Kidney epithelial cell (primary cell): ENCODE measurements at regions not wholly inside any gene's neighbourhood (a gene's known extent, or its start where the extent isn't known, plus 50 kb on each side); places are given as distances from the start of the nearest gene placed in this dataset.
"Not testable (repeated sequence)": the region's sequence is repeated elsewhere in the genome, so short reads cannot be mapped to it uniquely, and the experiment has no call there.

Experiments
- DNase-seq: peaks from one replicate; pipeline ENCODE4 v3.0.0-alpha.2; 2010; ENCODE audit warnings: low read depth
- H3K27me3 ChIP-seq: 2 replicates; pipeline ENCODE4 v1.6.0; 2011; ENCODE audit warnings: low read length; ENCODE audit not compliant: control insufficient read depth, insufficient read depth
- H3K36me3 ChIP-seq: 2 replicates; pipeline ENCODE4 v1.5.1; 2011; ENCODE audit warnings: low read length; ENCODE audit not compliant: control insufficient read depth, insufficient read depth
- H3K4me3 ChIP-seq: 2 replicates; pipeline ENCODE4 v1.5.1; 2011; ENCODE audit warnings: low read depth, mild to moderate bottlenecking, control low read depth, low read length
- TF ChIP-seq, protein P1 (sequence below): IDR thresholded peaks from 2 replicates; pipeline ENCODE4 v1.5.1; 2011; ENCODE audit warnings: mild to moderate bottlenecking, moderate library complexity, low read length, control low read depth, inconsistent platforms; ENCODE audit not compliant: insufficient read depth, poor library complexity, severe bottlenecking

DNA sequence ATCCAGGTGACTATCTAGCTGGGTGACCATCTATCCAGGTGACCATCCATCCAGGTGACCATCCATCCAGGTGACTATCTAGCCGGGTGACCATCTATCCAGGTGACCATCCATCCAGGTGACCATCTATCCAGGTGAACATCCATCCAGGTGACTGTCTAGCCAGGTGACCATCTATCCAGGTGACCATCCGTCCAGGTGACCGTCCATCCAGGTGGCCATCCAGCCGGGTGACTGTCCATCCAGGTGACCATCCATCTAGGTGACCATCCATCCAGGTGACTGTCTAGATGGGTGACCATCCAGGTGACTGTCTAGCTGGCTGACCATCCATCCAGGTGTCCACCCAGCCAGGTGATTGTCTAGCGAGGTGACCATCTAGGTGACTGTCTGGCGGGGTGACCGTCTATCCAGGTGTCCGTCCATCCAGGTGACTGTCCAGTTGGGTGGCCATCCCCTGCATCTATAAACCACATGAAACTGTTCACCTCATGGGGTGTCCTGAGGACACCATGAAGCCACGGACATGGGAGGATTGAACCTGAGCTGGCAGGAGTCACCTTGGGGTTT lies 305.3 kb downstream of the NDUFA10 start:
- Histone ChIP-seq H3K4me3 (no peak overlapping the region), H3K27me3 (no peaks in the 10 kb centered on the region), H3K36me3 (no peaks in the 10 kb centered on the region)
- no peak for DNase-seq
- TF ChIP-seq, protein P1, sequence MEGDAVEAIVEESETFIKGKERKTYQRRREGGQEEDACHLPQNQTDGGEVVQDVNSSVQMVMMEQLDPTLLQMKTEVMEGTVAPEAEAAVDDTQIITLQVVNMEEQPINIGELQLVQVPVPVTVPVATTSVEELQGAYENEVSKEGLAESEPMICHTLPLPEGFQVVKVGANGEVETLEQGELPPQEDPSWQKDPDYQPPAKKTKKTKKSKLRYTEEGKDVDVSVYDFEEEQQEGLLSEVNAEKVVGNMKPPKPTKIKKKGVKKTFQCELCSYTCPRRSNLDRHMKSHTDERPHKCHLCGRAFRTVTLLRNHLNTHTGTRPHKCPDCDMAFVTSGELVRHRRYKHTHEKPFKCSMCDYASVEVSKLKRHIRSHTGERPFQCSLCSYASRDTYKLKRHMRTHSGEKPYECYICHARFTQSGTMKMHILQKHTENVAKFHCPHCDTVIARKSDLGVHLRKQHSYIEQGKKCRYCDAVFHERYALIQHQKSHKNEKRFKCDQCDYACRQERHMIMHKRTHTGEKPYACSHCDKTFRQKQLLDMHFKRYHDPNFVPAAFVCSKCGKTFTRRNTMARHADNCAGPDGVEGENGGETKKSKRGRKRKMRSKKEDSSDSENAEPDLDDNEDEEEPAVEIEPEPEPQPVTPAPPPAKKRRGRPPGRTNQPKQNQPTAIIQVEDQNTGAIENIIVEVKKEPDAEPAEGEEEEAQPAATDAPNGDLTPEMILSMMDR, result no peak

DNA sequence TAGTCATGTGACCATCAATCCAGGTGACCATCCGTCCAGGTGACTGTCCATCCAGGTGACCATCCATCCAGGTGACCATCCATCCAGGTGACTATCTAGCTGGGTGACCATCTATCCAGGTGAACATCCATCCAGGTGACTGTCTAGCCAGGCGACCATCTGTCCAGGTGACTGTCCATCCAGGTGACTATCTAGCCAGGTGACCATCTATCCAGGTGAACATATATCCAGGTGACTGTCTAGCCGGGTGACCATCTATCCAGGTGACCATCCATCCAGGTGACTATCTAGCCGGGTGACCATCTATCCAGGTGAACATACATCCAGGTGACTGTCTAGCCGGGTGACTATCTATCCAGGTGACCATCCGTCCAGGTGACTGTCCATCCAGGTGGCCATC lies 306.2 kb downstream of the NDUFA10 start:
- not testable (repeated sequence) for H3K4me3 ChIP-seq, H3K36me3 ChIP-seq, DNase-seq, H3K27me3 ChIP-seq

DNA sequence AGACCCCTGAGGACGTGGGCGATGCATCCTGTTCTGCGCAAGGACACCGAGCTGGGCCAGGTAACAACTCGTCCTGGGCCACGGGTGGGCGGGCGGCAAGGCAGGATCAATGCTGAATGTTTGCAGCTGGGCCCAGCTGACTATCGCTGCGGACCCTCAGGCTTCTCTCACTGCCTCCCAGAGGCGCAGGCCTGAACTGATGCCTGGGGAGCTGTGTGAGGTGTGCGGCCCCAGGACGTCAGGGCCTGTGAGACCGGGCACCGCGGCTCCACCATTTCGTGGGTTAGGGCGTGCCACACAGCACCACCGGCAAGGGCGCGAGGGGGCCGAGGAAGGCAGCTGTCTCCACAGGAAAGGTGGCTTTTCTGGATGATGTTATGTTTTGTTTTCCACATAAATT lies 307.4 kb downstream of the NDUFA10 start:
- no peak overlapping the region for H3K4me3 ChIP-seq
- H3K36me3 ChIP-seq, result no peaks in the 10 kb centered on the region
- DNase-seq, result no peak
- H3K27me3 ChIP-seq, result no peaks in the 10 kb centered on the region
- TF ChIP-seq, protein P1, result no peak

DNA sequence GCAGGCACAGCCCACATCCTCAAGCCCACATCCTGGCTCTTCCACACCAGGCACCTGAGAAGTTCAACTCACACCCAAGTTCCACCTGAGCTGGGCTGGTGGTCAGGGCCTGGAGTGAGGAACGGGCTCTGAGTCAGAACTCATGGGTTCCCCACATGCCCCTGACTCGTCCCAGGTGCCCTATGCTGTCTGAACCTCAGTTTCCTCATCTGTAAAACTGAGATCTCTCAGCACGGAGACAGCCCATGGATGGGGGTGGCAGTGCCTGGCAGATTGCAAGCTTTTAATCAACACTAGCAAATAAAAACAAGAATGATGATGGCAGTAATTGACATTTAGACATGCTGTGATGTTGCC lies 307.8 kb downstream of the NDUFA10 start:
- H3K4me3 ChIP-seq, result no peak overlapping the region
- H3K36me3 ChIP-seq, result no peaks in the 10 kb centered on the region
- no peak for DNase-seq
- no peaks in the 10 kb centered on the region for H3K27me3 ChIP-seq
- TF ChIP-seq, protein P1, result no peak

DNA sequence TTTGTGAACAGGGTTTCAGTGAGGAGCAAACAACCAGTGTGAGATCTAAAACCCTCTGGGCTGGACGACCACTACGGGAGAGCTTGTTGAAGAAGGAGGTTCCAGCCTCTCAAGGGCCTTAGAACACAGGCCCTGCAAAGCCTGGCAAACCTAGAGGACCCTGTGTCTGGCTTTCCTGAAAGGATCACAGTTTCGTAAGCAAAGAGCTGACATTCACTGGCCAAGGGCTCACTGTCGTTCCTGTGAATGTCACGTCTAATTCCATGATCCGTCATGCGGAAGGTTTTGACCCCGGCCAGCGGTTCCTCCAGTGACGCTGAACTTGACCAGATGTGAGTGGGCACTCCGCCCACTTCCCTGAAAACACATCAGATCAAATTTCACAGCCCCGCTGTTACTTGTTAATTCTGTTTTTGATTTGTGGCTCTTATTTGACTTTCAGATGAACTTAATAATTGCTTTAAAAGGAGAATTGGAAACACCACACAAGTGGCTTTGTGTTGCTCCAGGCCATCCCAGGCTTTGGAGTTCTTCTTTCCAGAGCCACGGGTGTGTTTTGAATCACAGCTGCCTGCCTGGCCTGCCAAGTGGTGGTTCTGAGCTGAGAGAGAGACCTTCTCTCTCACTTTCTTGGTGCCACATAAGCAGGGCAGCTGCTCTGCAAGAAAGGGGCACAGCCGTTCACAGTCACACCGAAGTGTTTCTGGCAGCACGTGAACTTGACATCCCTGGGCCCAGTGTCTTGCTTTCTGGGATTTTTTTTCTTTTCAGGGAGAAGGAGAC lies 308.4 kb downstream of the NDUFA10 start:
- Histone ChIP-seq H3K36me3 (no peaks in the 10 kb centered on the region), H3K27me3 (no peaks in the 10 kb centered on the region), H3K4me3 (no peak overlapping the region)
- TF ChIP-seq, protein P1, result no peak
- no peak for DNase-seq

DNA sequence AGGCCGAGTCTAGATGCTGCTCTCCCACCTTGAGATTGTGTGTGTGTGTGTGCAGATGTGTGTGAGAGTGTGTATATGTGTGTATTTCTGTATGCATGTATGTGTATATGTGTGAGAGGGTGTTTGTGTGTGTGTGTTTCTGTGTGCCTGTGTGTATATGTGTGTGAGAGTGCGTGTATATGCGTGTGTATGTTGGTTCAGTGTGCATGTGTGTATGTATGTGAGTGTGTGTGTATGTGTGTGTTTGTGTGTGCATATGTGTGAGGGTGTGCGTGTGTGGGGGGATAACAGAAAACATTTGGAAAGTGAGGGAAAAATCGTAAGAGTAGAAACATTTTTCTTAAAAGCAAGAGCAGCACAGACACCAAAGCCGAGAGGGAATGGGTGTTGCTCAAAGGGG lies 309.1 kb downstream of the NDUFA10 start:
- DNase-seq, result no peak
- Histone ChIP-seq H3K4me3 (no peak overlapping the region), H3K36me3 (no peaks in the 10 kb centered on the region), H3K27me3 (no peaks in the 10 kb centered on the region)
- TF ChIP-seq, protein P1, result no peak
